T-helper 2 cell treated with Interferon-gamma antibody and Interleukin-4, amounts not matched to agents 100 ng/mL and 5 ng/mL, for 36 hours (primary cell): ENCODE measurements at regions not wholly inside any gene's neighbourhood (a gene's known extent, or its start where the extent isn't known, plus 50 kb on each side); places are given as distances from the start of the nearest gene placed in this dataset.
"Not testable (repeated sequence)": the region's sequence is repeated elsewhere in the genome, so short reads cannot be mapped to it uniquely, and the experiment has no call there.

Source experiments
- intact Hi-C: fragments of 100-400 bp; cut with micrococcal nuclease; formaldehyde crosslinking; loops from one replicate; pipeline ENCODE4 v1.15.1; 2023

- intact Hi-C loops: no loop called here
Measured at GRCh38 chr12:47610686-47611252, 95.1 kb downstream of the RPAP3 start.

GRCh38 chr12:47609806-47610205 is 96.0 kb downstream of the RPAP3 start:
- intact Hi-C loops: no loop called here

GRCh38 chr12:47608671-47609070 is 97.2 kb downstream of the RPAP3 start:
- intact Hi-C loops: not testable (repeated sequence)

- intact Hi-C loops: no loop called here
Measured at GRCh38 chr12:47604221-47604873, 101.5 kb downstream of the RPAP3 start.

GRCh38 chr12:47602949-47603558 is 102.8 kb downstream of the RPAP3 start:
- intact Hi-C loops: no loop called here

GRCh38 chr12:47602325-47602724 is 103.5 kb downstream of the RPAP3 start:
- intact Hi-C loops: no loop called here

GRCh38 chr12:47601071-47601470 is 104.8 kb downstream of the RPAP3 start:
- intact Hi-C loops: no loop called here

- intact Hi-C loops: no loop called here
Measured at GRCh38 chr12:47591795-47592194, 114.0 kb downstream of the RPAP3 start.

GRCh38 chr12:47591361-47591791 is 114.5 kb downstream of the RPAP3 start:
- intact Hi-C loops: no loop called here

- intact Hi-C loops: no loop called here
Measured at GRCh38 chr12:47590771-47591360, 115.0 kb downstream of the RPAP3 start.

GRCh38 chr12:47586952-47587669 is 118.7 kb downstream of the RPAP3 start:
- intact Hi-C loops: no loop called here

GRCh38 chr12:47585507-47585906 is 120.3 kb downstream of the RPAP3 start:
- intact Hi-C loops: no loop called here

- intact Hi-C loops: no loop called here
Measured at GRCh38 chr12:47578836-47579235, 127.0 kb downstream of the RPAP3 start.

- intact Hi-C loops: no loop called here
Measured at GRCh38 chr12:47577206-47577989, 128.4 kb downstream of the RPAP3 start.

- intact Hi-C loops: no loop called here
Measured at GRCh38 chr12:47576289-47576945, 129.4 kb downstream of the RPAP3 start.

- intact Hi-C loops: no loop called here
Measured at GRCh38 chr12:47574252-47575021, 131.4 kb downstream of the RPAP3 start.

- intact Hi-C loops: no loop called here
Measured at GRCh38 chr12:47573146-47573659, 132.6 kb downstream of the RPAP3 start.

GRCh38 chr12:47570151-47570550 is 135.7 kb downstream of the RPAP3 start:
- intact Hi-C loops: no loop called here

GRCh38 chr12:47562201-47562600 is 143.6 kb downstream of the RPAP3 start:
- intact Hi-C loops: no loop called here

- intact Hi-C loops: no loop called here
Measured at GRCh38 chr12:47561746-47562145, 144.1 kb downstream of the RPAP3 start.
